Mesothelial cell of epicardium (in vitro differentiated cells): ENCODE measurements at regions not wholly inside any gene's neighbourhood (a gene's known extent, or its start where the extent isn't known, plus 50 kb on each side); places are given as distances from the start of the nearest gene placed in this dataset.
"Not testable (repeated sequence)": the region's sequence is repeated elsewhere in the genome, so short reads cannot be mapped to it uniquely, and the experiment has no call there.

Experiments used
- DNase-seq, 2 experiments: peaks; one replicate each; pipeline ENCODE4 v3.0.0; 2021; ENCODE audit warnings: low spot score in 2 of 2; ENCODE audit not compliant: unreplicated experiment in 2 of 2
- H3K27ac Mint-ChIP-seq: 2 replicates; pipeline ENCODE4 v1.8.0; 2021; ENCODE audit warnings: mixed read lengths
- H3K27me3 Mint-ChIP-seq: 2 replicates; pipeline ENCODE4 v1.8.0; 2021; ENCODE audit warnings: low read depth, mixed read lengths
- H3K36me3 Mint-ChIP-seq: 2 replicates; pipeline ENCODE4 v1.8.0; 2021; ENCODE audit warnings: mixed read lengths
- H3K4me1 Mint-ChIP-seq: 2 replicates; pipeline ENCODE4 v1.8.0; 2021; ENCODE audit warnings: mixed read lengths
- H3K4me3 Mint-ChIP-seq: 2 replicates; pipeline ENCODE4 v1.8.0; 2021; ENCODE audit warnings: mild to moderate bottlenecking, moderate library complexity, mixed read lengths
- H3K9me3 Mint-ChIP-seq: 2 replicates; pipeline ENCODE4 v1.8.0; 2021; ENCODE audit warnings: mixed read lengths
- CTCF ChIP-seq: fragments of 200-600 bp; sonication (generic); IDR thresholded peaks from one replicate; pipeline ENCODE4 v1.5.0; 2021; ENCODE audit warnings: antibody characterized with exemption; ENCODE audit not compliant: unreplicated experiment

GRCh38 chrX:129092757-129093156 lies 430.5 kb downstream of the SMARCA1 start:
- Mint-ChIP-seq H3K36me3 (no peaks in the 10 kb centered on the region), H3K4me3 (no peak overlapping the region), H3K9me3 (no peaks in the 10 kb centered on the region), H3K4me1 (no peaks in the 10 kb centered on the region), H3K27me3 (no peaks in the 10 kb centered on the region), H3K27ac (no peak overlapping the region)
- DNase-seq: no peak
- TF ChIP-seq CTCF: no peak

GRCh38 chrX:129092242-129092641 lies 431.0 kb downstream of the SMARCA1 start:
- H3K4me3 Mint-ChIP-seq: no peak overlapping the region
- DNase-seq: no peak
- H3K4me1 Mint-ChIP-seq: no peaks in the 10 kb centered on the region
- no peaks in the 10 kb centered on the region for H3K36me3 Mint-ChIP-seq
- TF ChIP-seq CTCF: no peak
- peaks cover 4% of the 10 kb centered on the region for H3K9me3 Mint-ChIP-seq
- H3K27ac Mint-ChIP-seq: no peak overlapping the region
- no peaks in the 10 kb centered on the region for H3K27me3 Mint-ChIP-seq

- Mint-ChIP-seq H3K4me1 (no peaks in the 10 kb centered on the region), H3K9me3 (peaks cover 5% of the 10 kb centered on the region)
These were observed 432.2 kb downstream of the SMARCA1 start for GRCh38 chrX:129091097-129091496.

GRCh38 chrX:129086802-129087201 lies 436.5 kb downstream of the SMARCA1 start:
- no peaks in the 10 kb centered on the region for H3K4me1 Mint-ChIP-seq
- H3K36me3 Mint-ChIP-seq: no peaks in the 10 kb centered on the region
- no peak for DNase-seq
- no peak overlapping the region for H3K27ac Mint-ChIP-seq
- peaks cover 23% of the 10 kb centered on the region for H3K9me3 Mint-ChIP-seq
- no peak for TF ChIP-seq CTCF
- H3K27me3 Mint-ChIP-seq: no peaks in the 10 kb centered on the region
- no peak overlapping the region for H3K4me3 Mint-ChIP-seq

More at GRCh38 chrX:129091097-129091496, 432.2 kb downstream of the SMARCA1 start:
- Mint-ChIP-seq H3K27ac (no peak overlapping the region), H3K27me3 (no peaks in the 10 kb centered on the region), H3K4me3 (no peak overlapping the region), H3K36me3 (no peaks in the 10 kb centered on the region)
- no peak for DNase-seq
- no peak for TF ChIP-seq CTCF

GRCh38 chrX:129084291-129084690 lies 439.0 kb downstream of the SMARCA1 start:
- H3K27me3 Mint-ChIP-seq, H3K27ac Mint-ChIP-seq, H3K36me3 Mint-ChIP-seq, H3K4me3 Mint-ChIP-seq, DNase-seq, H3K4me1 Mint-ChIP-seq: not testable (repeated sequence)
- peaks cover 34% of the 10 kb centered on the region for H3K9me3 Mint-ChIP-seq

GRCh38 chrX:129077424-129078170 lies 445.7 kb downstream of the SMARCA1 start:
- Mint-ChIP-seq H3K9me3 (peaks cover 20% of the 10 kb centered on the region), H3K27ac (peak overlapping the region; percentile 9), H3K36me3 (no peaks in the 10 kb centered on the region), H3K27me3 (no peaks in the 10 kb centered on the region), H3K4me3 (no peak overlapping the region), H3K4me1 (peaks cover 4% of the 10 kb centered on the region)
- no peak for TF ChIP-seq CTCF
- DNase-seq: no peak
